ENCODE measurements at regions not wholly inside any gene's neighbourhood (a gene's known extent, or its start where the extent isn't known, plus 50 kb on each side); places are given as distances from the start of the nearest gene placed in this dataset.
"Not testable (repeated sequence)": the region's sequence is repeated elsewhere in the genome, so short reads cannot be mapped to it uniquely, and the experiment has no call there.

DNA sequence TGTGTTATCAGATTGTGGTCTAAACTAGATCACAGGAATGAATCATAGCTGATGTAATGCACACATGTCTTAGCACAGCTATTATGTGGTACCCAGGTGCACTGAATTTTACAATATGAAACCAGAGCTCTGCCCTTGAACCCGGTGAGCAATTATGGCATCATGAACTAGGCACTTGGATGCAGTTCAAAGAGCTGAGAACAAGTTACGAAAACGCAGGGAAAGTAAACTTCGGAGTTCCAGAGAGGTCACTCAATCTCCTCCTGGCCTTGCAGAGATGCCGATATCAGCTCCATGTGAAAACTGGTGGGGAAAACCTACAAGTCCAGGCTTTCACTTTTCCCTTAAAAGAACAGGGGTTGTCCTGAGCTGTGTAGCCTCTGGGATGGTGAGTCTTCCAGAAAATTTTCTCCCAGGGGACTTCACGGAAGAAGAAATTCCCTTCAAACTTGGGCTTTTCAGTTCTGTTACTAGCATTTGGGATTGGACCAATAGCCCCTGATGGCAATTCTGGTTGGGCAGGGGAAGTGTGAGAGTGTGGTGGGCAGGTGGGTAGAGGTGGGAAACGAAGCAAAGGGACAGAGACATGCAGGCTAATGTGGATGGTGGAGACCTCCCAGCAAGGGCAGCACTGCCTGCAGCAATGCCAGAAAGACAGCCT lies 71.1 kb upstream of the SH3BP4 start:
- H3K27me3 Mint-ChIP-seq (ENCODE audit: low read depth) = no peaks in the 10 kb centered on the region; the same call in 1 of the 2 replicates
- TF ChIP-seq, protein P1, sequence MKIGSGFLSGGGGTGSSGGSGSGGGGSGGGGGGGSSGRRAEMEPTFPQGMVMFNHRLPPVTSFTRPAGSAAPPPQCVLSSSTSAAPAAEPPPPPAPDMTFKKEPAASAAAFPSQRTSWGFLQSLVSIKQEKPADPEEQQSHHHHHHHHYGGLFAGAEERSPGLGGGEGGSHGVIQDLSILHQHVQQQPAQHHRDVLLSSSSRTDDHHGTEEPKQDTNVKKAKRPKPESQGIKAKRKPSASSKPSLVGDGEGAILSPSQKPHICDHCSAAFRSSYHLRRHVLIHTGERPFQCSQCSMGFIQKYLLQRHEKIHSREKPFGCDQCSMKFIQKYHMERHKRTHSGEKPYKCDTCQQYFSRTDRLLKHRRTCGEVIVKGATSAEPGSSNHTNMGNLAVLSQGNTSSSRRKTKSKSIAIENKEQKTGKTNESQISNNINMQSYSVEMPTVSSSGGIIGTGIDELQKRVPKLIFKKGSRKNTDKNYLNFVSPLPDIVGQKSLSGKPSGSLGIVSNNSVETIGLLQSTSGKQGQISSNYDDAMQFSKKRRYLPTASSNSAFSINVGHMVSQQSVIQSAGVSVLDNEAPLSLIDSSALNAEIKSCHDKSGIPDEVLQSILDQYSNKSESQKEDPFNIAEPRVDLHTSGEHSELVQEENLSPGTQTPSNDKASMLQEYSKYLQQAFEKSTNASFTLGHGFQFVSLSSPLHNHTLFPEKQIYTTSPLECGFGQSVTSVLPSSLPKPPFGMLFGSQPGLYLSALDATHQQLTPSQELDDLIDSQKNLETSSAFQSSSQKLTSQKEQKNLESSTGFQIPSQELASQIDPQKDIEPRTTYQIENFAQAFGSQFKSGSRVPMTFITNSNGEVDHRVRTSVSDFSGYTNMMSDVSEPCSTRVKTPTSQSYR (CRISPR knock-in tag; IDR thresholded peaks at IDR 0.05) = no peak
- TF ChIP-seq GABPB1 (CRISPR knock-in tag; IDR thresholded peaks at IDR 0.05) = peak; percentile 99
- TF ChIP-seq, protein P2, sequence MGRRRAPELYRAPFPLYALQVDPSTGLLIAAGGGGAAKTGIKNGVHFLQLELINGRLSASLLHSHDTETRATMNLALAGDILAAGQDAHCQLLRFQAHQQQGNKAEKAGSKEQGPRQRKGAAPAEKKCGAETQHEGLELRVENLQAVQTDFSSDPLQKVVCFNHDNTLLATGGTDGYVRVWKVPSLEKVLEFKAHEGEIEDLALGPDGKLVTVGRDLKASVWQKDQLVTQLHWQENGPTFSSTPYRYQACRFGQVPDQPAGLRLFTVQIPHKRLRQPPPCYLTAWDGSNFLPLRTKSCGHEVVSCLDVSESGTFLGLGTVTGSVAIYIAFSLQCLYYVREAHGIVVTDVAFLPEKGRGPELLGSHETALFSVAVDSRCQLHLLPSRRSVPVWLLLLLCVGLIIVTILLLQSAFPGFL (CRISPR knock-in tag; IDR thresholded peaks at IDR 0.05; ENCODE audit: borderline replicate concordance) = peak; percentile 19; the same call in 1 of the 2 replicates
- H3K27ac Mint-ChIP-seq = no peak overlapping the region; the same call in 1 of the 2 replicates
- peaks cover 32% of the 10 kb centered on the region for H3K4me1 Mint-ChIP-seq
- no peak overlapping the region for H3K4me3 Mint-ChIP-seq
- ChIA-PET CTCF (interaction anchor here (1.0 to 1.5 kb wide), 9 partner anchors 22 to 233 kb away, joined by 3 to 6 read pairs (median 5); no protein-coding TSS in a partner anchor), POLR2A (interaction anchor here (0.6 kb wide), 1 partner anchor 333 kb away, joined by 8 read pairs; no protein-coding TSS in a partner anchor)
- H3K9me3 Mint-ChIP-seq = peaks cover 32% of the 10 kb centered on the region
- no peak for DNase-seq (ENCODE audit: low spot score)
- H3K36me3 Mint-ChIP-seq = peaks cover 23% of the 10 kb centered on the region
- no peak for ATAC-seq

DNA sequence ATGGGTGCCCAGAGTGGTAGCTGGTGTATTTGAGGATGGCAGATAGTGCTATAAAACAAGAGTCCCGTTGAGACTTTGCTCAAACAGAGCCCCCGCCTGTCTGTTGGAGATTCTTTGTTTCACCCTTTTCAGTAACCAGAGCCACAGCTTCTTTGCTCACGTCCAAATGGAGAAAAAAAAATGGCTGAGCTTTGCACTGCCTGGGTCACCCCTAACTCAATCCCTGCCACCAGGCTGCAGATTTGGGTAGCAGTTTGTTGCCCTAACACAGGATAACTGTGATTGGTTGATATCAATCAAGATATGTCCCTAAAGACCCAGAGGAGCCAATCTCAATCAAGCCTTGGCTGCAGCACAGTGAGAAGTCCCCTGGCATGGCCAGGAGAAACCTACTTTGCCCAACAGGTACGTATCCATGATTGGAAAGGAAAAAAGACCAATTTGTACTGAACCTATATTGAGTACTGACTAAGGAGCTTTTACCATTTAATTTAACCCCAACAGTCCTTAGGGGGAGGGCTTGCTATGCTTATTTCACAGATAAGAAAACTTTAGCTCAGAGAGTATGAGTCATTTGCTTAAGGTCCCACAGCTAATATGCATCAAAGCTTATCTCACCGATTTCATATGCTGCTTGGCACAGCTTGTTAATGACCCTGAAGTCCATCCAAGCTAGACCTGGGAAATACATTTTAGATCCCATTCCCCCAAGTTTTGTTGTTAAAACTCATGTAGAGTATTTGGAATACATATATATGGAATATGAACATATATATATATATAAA lies 72.0 kb upstream of the SH3BP4 start:
- H3K27ac Mint-ChIP-seq = no peak overlapping the region
- H3K27me3 Mint-ChIP-seq (ENCODE audit: low read depth) = no peaks in the 10 kb centered on the region; the same call in 1 of the 2 replicates
- ChIA-PET CTCF (interaction anchor here (0.9 kb wide), 1 partner anchor 45 kb away, joined by 3 read pairs; no protein-coding TSS in a partner anchor), POLR2A (interaction anchor here (0.6 kb wide), 1 partner anchor 332 kb away, joined by 8 read pairs; no protein-coding TSS in a partner anchor)
- H3K4me3 Mint-ChIP-seq = no peak overlapping the region
- ATAC-seq (no peak), DNase-seq (ENCODE audit: low spot score) (no peak)
- H3K4me1 Mint-ChIP-seq = peaks cover 23% of the 10 kb centered on the region
- peaks cover 32% of the 10 kb centered on the region for H3K9me3 Mint-ChIP-seq
- H3K36me3 Mint-ChIP-seq = peaks cover 23% of the 10 kb centered on the region
- TF ChIP-seq, protein P3, sequence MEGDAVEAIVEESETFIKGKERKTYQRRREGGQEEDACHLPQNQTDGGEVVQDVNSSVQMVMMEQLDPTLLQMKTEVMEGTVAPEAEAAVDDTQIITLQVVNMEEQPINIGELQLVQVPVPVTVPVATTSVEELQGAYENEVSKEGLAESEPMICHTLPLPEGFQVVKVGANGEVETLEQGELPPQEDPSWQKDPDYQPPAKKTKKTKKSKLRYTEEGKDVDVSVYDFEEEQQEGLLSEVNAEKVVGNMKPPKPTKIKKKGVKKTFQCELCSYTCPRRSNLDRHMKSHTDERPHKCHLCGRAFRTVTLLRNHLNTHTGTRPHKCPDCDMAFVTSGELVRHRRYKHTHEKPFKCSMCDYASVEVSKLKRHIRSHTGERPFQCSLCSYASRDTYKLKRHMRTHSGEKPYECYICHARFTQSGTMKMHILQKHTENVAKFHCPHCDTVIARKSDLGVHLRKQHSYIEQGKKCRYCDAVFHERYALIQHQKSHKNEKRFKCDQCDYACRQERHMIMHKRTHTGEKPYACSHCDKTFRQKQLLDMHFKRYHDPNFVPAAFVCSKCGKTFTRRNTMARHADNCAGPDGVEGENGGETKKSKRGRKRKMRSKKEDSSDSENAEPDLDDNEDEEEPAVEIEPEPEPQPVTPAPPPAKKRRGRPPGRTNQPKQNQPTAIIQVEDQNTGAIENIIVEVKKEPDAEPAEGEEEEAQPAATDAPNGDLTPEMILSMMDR (IDR thresholded peaks at IDR 0.05) = no peak

DNA sequence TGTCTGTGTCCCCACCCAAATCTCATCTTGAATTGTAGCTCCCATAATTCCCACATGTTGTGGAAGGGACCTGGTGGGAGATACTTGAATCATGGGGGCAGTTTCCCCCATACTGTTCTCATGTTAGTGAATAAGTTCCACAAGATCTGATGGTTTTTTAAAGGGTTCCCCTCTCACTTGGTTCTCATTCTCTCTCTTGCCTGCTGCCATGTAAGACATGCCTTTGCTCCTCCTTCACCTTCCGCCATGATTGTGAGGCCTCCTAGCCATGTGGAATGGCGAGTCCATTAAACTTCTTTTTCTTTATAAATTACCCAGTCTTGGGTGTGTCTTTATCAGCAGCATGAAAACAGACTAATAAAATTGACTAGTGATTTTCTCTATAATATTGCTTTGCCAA lies 75.2 kb upstream of the SH3BP4 start:
- H3K36me3 Mint-ChIP-seq = peaks cover 39% of the 10 kb centered on the region
- DNase-seq (ENCODE audit: low spot score); CTCF ChIA-PET; H3K4me3 Mint-ChIP-seq; ATAC-seq; H3K27me3 Mint-ChIP-seq (ENCODE audit: low read depth); POLR2A ChIA-PET; H3K27ac Mint-ChIP-seq; H3K4me1 Mint-ChIP-seq: not testable (repeated sequence)
- peaks cover 48% of the 10 kb centered on the region for H3K9me3 Mint-ChIP-seq

DNA sequence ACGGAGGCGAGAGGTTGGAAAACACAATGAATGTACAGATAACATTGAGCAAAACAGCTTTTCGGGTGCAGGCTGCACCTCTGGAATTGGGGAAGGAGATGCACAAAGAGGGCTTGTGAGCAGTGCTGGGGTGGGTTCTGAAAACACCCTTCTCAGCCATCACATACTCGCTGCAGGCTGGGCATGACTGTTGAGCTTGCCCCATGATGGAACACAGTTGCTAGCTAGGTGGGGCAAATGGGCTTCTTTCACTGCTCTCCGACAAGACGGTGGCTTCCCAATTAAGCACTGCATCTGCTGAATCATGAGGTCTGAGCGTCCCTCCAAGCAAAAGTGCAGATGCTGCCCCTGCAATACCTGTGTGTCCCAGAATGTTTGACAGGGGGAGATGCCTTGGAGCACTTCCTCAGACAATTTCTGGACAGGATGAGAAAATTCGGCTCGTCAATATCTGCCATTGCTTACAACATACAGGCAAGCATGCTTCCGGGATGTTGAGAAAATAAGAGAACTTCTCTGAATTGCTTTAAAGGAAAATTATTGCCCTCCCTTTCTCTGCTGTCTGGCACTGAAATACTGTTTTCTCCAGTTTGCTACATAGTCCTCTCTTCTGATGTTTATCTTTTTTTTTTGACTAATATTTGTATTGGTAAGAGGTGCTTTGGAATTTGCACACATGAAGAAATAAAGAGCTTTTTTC lies 77.3 kb upstream of the SH3BP4 start:
- DNase-seq (ENCODE audit: low spot score) (no peak), ATAC-seq (no peak)
- Mint-ChIP-seq H3K27ac (no peak overlapping the region), H3K27me3 (ENCODE audit: low read depth) (no peaks in the 10 kb centered on the region; the same call in none of the 2 replicates), H3K4me3 (no peak overlapping the region), H3K4me1 (0 out of 2 replicates have a peak, but pooled peaks cover 2% of the 10 kb centered on the region), H3K36me3 (peaks cover 37% of the 10 kb centered on the region), H3K9me3 (peaks cover 41% of the 10 kb centered on the region)
- ChIA-PET POLR2A (no interaction called here), CTCF (interaction anchor here (0.8 kb wide), 1 partner anchor 329 kb away, joined by 3 read pairs; no protein-coding TSS in a partner anchor)
- TF ChIP-seq, protein P4, sequence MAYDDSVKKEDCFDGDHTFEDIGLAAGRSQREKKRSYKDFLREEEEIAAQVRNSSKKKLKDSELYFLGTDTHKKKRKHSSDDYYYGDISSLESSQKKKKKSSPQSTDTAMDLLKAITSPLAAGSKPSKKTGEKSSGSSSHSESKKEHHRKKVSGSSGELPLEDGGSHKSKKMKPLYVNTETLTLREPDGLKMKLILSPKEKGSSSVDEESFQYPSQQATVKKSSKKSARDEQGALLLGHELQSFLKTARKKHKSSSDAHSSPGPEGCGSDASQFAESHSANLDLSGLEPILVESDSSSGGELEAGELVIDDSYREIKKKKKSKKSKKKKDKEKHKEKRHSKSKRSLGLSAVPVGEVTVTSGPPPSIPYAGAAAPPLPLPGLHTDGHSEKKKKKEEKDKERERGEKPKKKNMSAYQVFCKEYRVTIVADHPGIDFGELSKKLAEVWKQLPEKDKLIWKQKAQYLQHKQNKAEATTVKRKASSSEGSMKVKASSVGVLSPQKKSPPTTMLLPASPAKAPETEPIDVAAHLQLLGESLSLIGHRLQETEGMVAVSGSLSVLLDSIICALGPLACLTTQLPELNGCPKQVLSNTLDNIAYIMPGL (CRISPR knock-in tag; IDR thresholded peaks at IDR 0.05) = no peak
- TF ChIP-seq, protein P5, sequence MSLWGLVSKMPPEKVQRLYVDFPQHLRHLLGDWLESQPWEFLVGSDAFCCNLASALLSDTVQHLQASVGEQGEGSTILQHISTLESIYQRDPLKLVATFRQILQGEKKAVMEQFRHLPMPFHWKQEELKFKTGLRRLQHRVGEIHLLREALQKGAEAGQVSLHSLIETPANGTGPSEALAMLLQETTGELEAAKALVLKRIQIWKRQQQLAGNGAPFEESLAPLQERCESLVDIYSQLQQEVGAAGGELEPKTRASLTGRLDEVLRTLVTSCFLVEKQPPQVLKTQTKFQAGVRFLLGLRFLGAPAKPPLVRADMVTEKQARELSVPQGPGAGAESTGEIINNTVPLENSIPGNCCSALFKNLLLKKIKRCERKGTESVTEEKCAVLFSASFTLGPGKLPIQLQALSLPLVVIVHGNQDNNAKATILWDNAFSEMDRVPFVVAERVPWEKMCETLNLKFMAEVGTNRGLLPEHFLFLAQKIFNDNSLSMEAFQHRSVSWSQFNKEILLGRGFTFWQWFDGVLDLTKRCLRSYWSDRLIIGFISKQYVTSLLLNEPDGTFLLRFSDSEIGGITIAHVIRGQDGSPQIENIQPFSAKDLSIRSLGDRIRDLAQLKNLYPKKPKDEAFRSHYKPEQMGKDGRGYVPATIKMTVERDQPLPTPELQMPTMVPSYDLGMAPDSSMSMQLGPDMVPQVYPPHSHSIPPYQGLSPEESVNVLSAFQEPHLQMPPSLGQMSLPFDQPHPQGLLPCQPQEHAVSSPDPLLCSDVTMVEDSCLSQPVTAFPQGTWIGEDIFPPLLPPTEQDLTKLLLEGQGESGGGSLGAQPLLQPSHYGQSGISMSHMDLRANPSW (CRISPR knock-in tag; conservative IDR thresholded peaks at IDR 0.05; ENCODE audit: low read depth) = no peak
- TF ChIP-seq RELA (CRISPR knock-in tag; IDR thresholded peaks at IDR 0.05; ENCODE audit: borderline replicate concordance) (no peak), CREM (CRISPR knock-in tag; IDR thresholded peaks at IDR 0.05) (no peak)
- TF ChIP-seq, protein P6, sequence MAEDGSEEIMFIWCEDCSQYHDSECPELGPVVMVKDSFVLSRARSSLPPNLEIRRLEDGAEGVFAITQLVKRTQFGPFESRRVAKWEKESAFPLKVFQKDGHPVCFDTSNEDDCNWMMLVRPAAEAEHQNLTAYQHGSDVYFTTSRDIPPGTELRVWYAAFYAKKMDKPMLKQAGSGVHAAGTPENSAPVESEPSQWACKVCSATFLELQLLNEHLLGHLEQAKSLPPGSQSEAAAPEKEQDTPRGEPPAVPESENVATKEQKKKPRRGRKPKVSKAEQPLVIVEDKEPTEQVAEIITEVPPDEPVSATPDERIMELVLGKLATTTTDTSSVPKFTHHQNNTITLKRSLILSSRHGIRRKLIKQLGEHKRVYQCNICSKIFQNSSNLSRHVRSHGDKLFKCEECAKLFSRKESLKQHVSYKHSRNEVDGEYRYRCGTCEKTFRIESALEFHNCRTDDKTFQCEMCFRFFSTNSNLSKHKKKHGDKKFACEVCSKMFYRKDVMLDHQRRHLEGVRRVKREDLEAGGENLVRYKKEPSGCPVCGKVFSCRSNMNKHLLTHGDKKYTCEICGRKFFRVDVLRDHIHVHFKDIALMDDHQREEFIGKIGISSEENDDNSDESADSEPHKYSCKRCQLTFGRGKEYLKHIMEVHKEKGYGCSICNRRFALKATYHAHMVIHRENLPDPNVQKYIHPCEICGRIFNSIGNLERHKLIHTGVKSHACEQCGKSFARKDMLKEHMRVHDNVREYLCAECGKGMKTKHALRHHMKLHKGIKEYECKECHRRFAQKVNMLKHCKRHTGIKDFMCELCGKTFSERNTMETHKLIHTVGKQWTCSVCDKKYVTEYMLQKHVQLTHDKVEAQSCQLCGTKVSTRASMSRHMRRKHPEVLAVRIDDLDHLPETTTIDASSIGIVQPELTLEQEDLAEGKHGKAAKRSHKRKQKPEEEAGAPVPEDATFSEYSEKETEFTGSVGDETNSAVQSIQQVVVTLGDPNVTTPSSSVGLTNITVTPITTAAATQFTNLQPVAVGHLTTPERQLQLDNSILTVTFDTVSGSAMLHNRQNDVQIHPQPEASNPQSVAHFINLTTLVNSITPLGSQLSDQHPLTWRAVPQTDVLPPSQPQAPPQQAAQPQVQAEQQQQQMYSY (CRISPR knock-in tag; IDR thresholded peaks at IDR 0.05) = no peak

All from WTC11 (cell line).